Keratinocyte (primary cell): ENCODE measurements at regions not wholly inside any gene's neighbourhood (a gene's known extent, or its start where the extent isn't known, plus 50 kb on each side); places are given as distances from the start of the nearest gene placed in this dataset.
"Not testable (repeated sequence)": the region's sequence is repeated elsewhere in the genome, so short reads cannot be mapped to it uniquely, and the experiment has no call there.

ENCODE experiments used
- EZH2 ChIP-seq: IDR thresholded peaks from one replicate; pipeline ENCODE4 v1.6.1; 2012; ENCODE audit warnings: inconsistent platforms, mild to moderate bottlenecking, low read length, moderate library complexity
- TF ChIP-seq, protein P1 (sequence below), 3 experiments: IDR thresholded peaks in 1 of 3; conservative IDR thresholded peaks in 1 of 3; optimal IDR thresholded peaks in 1 of 3; 2 replicates in 2 of 3; 3 replicates in 1 of 3; pipeline versions ENCODE3 to v1.5.1; 2011; ENCODE audit warnings: low read length in 3 of 3, mild to moderate bottlenecking in 3 of 3, moderate library complexity in 2 of 3, control low read depth in 1 of 3, inconsistent platforms in 1 of 3; ENCODE audit not compliant: insufficient read depth in 2 of 3; ENCODE audit errors: extremely low read depth in 1 of 3

DNA sequence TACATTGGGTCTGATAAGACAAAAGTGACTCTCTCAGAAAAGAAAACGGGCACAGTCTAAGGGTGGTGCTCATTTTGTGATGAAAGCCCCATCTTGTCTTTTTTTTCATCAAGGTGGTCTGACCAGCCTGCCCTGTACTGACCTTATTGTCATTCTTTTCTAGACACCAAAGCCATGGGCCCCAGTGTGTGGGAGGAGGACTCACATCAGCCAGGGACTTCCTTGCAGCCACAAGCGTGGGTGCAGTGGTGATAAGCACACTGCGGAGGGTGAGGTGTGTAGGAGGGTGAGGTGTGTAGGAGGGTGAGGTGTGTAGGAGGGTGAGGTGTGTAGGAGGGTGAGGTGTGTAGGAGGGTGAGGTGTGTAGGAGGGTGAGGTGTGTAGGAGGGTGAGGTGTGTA, 145.2 kb downstream of the DLL1 start:
- TF ChIP-seq EZH2 = not testable (repeated sequence)
- TF ChIP-seq, protein P1, sequence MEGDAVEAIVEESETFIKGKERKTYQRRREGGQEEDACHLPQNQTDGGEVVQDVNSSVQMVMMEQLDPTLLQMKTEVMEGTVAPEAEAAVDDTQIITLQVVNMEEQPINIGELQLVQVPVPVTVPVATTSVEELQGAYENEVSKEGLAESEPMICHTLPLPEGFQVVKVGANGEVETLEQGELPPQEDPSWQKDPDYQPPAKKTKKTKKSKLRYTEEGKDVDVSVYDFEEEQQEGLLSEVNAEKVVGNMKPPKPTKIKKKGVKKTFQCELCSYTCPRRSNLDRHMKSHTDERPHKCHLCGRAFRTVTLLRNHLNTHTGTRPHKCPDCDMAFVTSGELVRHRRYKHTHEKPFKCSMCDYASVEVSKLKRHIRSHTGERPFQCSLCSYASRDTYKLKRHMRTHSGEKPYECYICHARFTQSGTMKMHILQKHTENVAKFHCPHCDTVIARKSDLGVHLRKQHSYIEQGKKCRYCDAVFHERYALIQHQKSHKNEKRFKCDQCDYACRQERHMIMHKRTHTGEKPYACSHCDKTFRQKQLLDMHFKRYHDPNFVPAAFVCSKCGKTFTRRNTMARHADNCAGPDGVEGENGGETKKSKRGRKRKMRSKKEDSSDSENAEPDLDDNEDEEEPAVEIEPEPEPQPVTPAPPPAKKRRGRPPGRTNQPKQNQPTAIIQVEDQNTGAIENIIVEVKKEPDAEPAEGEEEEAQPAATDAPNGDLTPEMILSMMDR (optimal IDR thresholded peaks at IDR 0.05 in 1 of 3, IDR thresholded peaks at IDR 0.05 in 1 of 3, conservative IDR thresholded peaks at IDR 0.05 in 1 of 3; ENCODE audit: extremely low read depth in 1 of 3, insufficient read depth in 2 of 3, low read length in 3 of 3) = not testable (repeated sequence)
